ENCODE measurements at regions not wholly inside any gene's neighbourhood (a gene's known extent, or its start where the extent isn't known, plus 50 kb on each side); places are given as distances from the start of the nearest gene placed in this dataset.

- intact Hi-C loops (cut with micrococcal nuclease; ENCODE audit: unreplicated experiment): loop anchor here (1.0 to 10.0 kb wide), 3 partner anchors 274 to 1674 kb away; partner anchors contain the start of gene SEMA6D
- Histone ChIP-seq H3K27me3 (ENCODE audit: control insufficient read depth, insufficient read depth, low read length) (no peaks in the 10 kb centered on the region), H3K4me1 (ENCODE audit: control insufficient read depth, insufficient read depth, low read length) (no peaks in the 10 kb centered on the region), H3K27ac (ENCODE audit: low read length) (no peak overlapping the region), H3K36me3 (ENCODE audit: control insufficient read depth, insufficient read depth, low read length) (no peaks in the 10 kb centered on the region), H3K4me3 (ENCODE audit: low read depth in 2 of 2, low read length in 2 of 2) (no peak overlapping the region), H3K9me3 (ENCODE audit: control insufficient read depth, insufficient read depth, low read depth, low read length) (no peaks in the 10 kb centered on the region)
- in situ Hi-C loops (cut with HindIII; ENCODE audit: low pct_unique_long_range_greater_than_20kb, low sequenced_read_pairs): no loop called here
- TF ChIP-seq SIN3A (IDR thresholded peaks at IDR 0.05; ENCODE audit: borderline replicate concordance, insufficient read depth, low read depth, low read length) (no peak), REST (IDR thresholded peaks at IDR 0.05; ENCODE audit: insufficient read depth in 1 of 2, low read depth in 2 of 2, low read length in 1 of 2) (no peak), POLR2AphosphoS5 (IDR thresholded peaks at IDR 0.05; ENCODE audit: low read depth, low read length) (no peak), TCF7L2 (IDR thresholded peaks at IDR 0.05; ENCODE audit: low read depth, low read length) (no peak), CTCF (IDR thresholded peaks at IDR 0.05) (no peak)
- DNase-seq (ENCODE audit: low read depth, low spot score) (no peak), ATAC-seq (no peak)
- no TSS peak for BruUV-seq (replicated peaks)
- ChIA-PET CTCF (interaction anchor here (0.6 to 2.4 kb wide), 2 partner anchors 337 to 793 kb away, joined by 3 to 29 read pairs; no protein-coding TSS in a partner anchor), POLR2A (no interaction called here)
Observed at GRCh38 chr15:47988564-47988963, 132.2 kb upstream of the SLC24A5 start.

- CTCF ChIA-PET: no interaction called here
- no peak overlapping the region for H3K27ac ChIP-seq (ENCODE audit: low read length)
- no peaks in the 10 kb centered on the region for H3K4me1 ChIP-seq (ENCODE audit: control insufficient read depth, insufficient read depth, low read length)
- ATAC-seq (no peak), DNase-seq (ENCODE audit: low read depth, low spot score) (no peak)
- TF ChIP-seq SIN3A (IDR thresholded peaks at IDR 0.05; ENCODE audit: borderline replicate concordance, insufficient read depth, low read depth, low read length) (no peak), CTCF (IDR thresholded peaks at IDR 0.05) (no peak), TCF7L2 (IDR thresholded peaks at IDR 0.05; ENCODE audit: low read depth, low read length) (no peak)
- in situ Hi-C loops (cut with HindIII; ENCODE audit: low pct_unique_long_range_greater_than_20kb, low sequenced_read_pairs): no loop called here
- H3K36me3 ChIP-seq (ENCODE audit: control insufficient read depth, insufficient read depth, low read length): no peaks in the 10 kb centered on the region
- no TSS peak for BruUV-seq (replicated peaks)
- no peak overlapping the region for H3K4me3 ChIP-seq (ENCODE audit: low read depth in 2 of 2, low read length in 2 of 2)
- H3K27me3 ChIP-seq (ENCODE audit: control insufficient read depth, insufficient read depth, low read length): no peaks in the 10 kb centered on the region
- no peaks in the 10 kb centered on the region for H3K9me3 ChIP-seq (ENCODE audit: control insufficient read depth, insufficient read depth, low read depth, low read length)
- POLR2A ChIA-PET: no interaction called here
- intact Hi-C loops (cut with micrococcal nuclease; ENCODE audit: unreplicated experiment): no loop called here
Observed at GRCh38 chr15:47990821-47991220, 130.0 kb upstream of the SLC24A5 start.
